MM.1S (cell line): ENCODE measurements at regions not wholly inside any gene's neighbourhood (a gene's known extent, or its start where the extent isn't known, plus 50 kb on each side); places are given as distances from the start of the nearest gene placed in this dataset.

Experiments used
- EZH2phosphoT487 ChIP-seq: fragments of 300-600 bp; sonication (generic); IDR thresholded peaks from 2 replicates; pipeline ENCODE4 v1.6.1; 2018; ENCODE audit warnings: antibody characterized with exemption, low read length
- TF ChIP-seq, protein P1 (sequence below): fragments of 300-600 bp; sonication (generic); IDR thresholded peaks from 2 replicates; pipeline ENCODE4 v1.5.1; 2016; ENCODE audit warnings: antibody characterized with exemption, low read length, mixed read lengths

DNA sequence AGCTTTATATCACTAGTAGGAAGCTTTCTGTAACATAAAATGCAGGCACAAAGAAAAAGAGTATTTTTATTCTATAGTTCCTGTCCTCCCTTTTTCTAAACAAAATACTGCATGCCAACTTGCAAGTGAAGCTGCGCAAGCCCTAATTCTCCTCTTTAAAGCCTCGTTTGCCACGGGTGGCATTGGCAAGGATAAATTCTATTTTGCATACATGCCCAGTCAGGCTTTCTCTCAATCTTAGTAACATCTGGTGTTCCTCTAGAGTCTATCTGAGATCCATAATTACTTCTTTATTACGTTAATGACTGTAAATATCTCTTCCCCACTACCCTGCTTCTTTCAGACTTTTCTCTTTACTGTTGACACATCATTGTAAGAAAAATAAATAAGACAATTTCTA, 97.1 kb upstream of the DAAM1 start:
- TF ChIP-seq EZH2phosphoT487 = no peak
- TF ChIP-seq, protein P1, sequence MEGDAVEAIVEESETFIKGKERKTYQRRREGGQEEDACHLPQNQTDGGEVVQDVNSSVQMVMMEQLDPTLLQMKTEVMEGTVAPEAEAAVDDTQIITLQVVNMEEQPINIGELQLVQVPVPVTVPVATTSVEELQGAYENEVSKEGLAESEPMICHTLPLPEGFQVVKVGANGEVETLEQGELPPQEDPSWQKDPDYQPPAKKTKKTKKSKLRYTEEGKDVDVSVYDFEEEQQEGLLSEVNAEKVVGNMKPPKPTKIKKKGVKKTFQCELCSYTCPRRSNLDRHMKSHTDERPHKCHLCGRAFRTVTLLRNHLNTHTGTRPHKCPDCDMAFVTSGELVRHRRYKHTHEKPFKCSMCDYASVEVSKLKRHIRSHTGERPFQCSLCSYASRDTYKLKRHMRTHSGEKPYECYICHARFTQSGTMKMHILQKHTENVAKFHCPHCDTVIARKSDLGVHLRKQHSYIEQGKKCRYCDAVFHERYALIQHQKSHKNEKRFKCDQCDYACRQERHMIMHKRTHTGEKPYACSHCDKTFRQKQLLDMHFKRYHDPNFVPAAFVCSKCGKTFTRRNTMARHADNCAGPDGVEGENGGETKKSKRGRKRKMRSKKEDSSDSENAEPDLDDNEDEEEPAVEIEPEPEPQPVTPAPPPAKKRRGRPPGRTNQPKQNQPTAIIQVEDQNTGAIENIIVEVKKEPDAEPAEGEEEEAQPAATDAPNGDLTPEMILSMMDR = no peak
